GM19240 (cell line): ENCODE measurements at regions not wholly inside any gene's neighbourhood (a gene's known extent, or its start where the extent isn't known, plus 50 kb on each side); places are given as distances from the start of the nearest gene placed in this dataset.
"Not testable (repeated sequence)": the region's sequence is repeated elsewhere in the genome, so short reads cannot be mapped to it uniquely, and the experiment has no call there.

Source experiments
- DNase-seq: peaks from one replicate; pipeline ENCODE4 v3.0.0; 2011; ENCODE audit warnings: low spot score; ENCODE audit not compliant: insufficient read length

- DNase-seq: no peak
These were observed 168.5 kb downstream of the HSD17B3 start for GRCh38 chr9:96133321-96134021.

DNA sequence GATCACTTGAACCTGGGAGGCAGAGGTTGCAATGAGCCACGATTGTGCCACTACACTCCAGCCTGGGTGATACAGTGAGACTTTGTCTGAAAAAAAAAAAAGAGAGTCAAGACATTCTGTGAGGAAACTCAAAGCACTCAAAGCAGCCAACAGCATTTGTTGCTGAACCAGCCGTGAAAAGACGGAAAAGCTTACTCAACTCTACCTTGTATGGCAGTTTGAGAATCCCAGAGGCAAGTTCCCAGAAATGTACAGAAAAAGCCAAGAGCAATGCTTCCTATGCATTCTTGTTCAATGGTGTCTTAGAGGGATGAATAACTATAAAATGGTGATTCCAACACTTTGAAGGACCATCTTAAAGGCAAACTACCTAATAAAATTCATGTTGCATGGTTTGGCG, 170.2 kb downstream of the HSD17B3 start:
- no peak for DNase-seq

- no peak for DNase-seq
These were observed 171.0 kb downstream of the HSD17B3 start for GRCh38 chr9:96130970-96131369.

DNA sequence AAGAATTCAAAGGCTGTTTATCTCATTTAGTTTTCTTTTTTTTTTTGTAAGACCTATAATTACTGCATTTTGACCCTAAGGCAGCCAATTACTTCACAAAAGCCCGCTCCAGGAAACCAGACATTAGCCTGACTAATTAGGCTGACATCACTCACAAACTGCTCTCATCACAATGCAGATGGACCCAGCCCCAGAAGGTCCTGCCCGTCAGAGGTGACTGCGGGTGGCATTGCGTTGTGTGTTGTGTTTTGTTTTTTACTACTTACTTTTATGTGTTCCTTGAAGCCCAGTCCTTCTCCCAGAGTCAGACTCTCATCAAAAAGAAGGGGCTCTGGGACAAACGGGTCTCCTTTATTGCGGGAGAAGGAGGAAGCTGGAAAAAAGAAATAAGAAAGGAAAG, 172.2 kb downstream of the HSD17B3 start:
- DNase-seq: no peak

- DNase-seq: no peak
These were observed 173.1 kb downstream of the HSD17B3 start for GRCh38 chr9:96128880-96129279.

DNA sequence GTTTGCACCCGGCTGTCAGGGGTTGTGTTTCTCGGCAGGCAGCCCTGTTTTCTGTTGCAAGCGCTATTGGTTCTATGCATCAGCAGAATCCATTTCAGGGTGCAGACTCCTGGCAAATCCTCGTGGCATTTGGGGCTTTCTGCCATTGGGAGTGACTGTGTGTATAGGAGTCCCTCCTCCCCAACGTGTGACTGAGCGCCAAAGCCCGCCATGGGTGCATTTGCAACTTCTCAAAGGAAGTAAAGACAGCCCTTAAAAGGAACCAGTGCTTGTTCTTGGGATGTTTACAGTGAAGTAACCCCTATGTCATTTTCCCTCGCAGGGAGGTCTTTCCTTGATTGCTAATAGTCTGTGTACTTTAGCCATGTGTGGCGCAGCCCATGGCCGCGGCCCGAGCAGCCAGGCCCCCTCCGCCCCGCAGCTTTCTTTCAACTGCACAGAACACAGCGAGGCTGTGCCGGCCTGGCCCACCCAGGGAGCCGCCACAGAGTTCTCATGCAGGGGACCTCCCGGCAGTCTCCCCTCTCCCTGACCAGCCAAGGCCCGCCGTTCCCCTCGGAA, 175.6 kb downstream of the HSD17B3 start:
- no peak for DNase-seq

DNA sequence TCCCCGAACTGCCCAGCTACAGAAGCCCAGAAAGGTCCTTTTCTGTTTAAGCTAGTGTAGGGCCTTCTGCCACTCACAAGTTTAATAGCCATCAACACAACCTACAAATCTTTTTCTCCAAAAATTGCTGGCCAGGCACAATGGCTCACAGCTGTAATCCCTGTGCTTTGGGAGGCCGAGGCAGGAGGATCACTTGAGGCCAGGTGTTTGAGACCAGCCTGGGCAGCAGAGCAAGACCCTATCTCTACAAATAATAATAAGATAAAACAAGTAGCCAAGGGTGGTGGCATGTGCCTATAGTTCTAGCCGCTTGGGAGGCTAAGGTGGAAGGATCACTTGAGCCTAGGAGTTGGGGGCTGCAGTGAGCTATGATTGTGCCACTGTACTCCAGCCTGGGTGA, 176.4 kb downstream of the HSD17B3 start:
- DNase-seq: no peak

DNA sequence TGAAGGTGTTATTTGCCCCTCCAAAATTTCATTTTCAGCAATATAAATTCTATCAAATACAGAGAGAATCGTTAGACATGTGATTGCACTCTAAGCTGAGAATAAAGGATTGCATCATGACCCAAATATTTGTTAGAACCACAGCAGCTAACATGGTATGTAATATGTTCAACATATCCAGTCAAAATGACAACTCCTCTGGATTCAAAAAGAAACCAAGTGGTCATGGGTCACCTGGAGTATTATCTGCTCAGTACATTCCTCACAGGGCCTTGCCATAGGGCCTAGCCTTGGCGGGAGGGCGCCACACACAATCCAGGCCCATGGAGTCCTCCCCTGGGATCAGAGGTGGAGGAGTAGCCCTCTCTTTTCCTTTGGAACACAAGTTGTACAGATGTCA, 179.2 kb downstream of the HSD17B3 start:
- DNase-seq: no peak

DNA sequence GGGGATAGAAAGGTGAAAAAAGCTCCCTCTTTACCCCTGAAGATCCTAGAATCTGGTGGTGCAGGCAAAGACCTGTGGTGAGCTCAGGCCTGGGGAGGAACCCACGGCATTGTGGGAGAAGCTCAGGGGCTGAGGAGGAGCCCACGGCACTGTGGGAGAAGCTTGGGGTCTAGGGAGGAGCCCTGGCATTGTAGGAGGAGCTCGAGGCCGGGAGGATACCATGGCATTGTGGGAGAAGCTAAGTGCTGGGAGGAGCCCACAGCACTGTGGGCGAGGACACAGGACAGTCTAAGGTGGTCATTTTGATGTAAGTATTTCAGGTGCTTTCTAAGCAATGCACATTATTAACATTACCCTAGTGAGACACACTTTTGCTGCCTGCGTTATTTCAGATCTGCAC, 179.7 kb downstream of the HSD17B3 start:
- DNase-seq: no peak

DNA sequence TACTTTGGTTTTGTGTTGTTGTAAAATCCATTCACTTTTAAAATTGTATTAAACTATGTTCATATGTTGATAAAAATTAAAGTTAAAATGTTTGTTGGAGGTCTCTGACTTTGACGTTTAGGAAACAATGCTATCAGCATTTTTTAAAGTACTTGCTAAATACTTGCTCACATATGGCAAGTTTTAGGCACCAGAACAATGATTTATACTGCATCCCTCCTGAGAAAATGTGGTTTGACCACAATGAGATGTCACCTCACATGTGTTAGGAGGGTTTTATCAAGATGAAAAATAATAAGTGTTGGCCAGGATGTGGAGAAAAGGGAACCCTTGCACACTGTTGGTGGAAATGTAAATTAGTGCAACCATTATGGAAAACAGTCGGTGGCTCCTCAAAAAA, 180.8 kb downstream of the HSD17B3 start:
- no peak for DNase-seq

DNA sequence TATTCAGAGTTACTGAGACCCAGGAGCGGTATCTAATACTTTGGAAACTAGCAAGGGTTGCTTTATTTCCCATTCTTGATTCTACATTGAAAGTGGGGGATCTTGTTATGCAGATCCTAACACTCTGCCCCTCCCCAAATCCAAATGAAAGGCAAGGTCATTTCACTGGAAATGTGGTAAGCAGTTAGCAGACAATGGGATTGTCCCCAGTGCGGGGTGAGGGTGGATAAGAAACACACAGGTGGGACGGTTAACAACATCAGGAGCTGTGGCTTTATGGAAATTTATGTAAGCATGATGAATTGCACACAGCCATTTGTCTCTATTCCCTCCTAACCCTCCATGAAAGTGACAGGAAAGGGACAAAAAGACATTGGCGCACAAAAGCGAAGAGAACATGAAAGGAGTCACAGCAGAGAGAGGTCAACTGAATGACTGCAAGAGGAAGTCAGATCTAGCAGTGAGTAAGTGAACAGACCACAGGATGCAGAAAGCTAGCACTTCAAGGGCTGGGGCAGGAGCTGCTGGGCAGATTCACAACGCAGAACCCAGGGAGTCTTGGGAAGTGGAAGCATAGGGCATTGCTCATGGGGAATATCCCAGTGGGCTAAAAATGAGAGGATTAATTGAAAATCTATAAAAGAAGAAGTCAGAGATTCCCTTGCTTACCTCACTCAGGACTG, 184.4 kb downstream of the HSD17B3 start:
- no peak for DNase-seq

- DNase-seq: no peak
These were observed 185.5 kb downstream of the HSD17B3 start for GRCh38 chr9:96116275-96117064.

GRCh38 chr9:96115836-96116235, 186.1 kb downstream of the HSD17B3 start:
- DNase-seq: no peak

DNA sequence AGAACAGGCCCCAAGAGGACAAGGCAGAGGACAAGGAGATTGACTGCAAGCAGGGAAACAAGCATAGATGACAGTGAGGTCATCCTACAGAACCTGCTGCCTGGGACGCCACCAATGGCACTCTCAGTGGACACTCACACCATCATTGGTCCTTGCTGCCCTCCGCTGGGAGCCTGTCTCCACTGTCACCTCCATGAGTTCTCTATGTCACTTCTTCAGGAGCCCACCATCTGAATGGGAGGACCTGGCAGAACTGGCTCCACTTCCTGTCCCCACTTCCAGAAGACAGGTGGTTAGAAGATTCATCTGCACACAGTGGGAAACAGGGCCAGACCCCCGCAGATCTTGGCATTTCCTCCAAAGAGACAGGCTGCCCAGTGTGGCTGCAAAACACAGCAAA, 188.9 kb downstream of the HSD17B3 start:
- DNase-seq: no peak

GRCh38 chr9:96109680-96110351, 192.2 kb downstream of the HSD17B3 start:
- no peak for DNase-seq

DNA sequence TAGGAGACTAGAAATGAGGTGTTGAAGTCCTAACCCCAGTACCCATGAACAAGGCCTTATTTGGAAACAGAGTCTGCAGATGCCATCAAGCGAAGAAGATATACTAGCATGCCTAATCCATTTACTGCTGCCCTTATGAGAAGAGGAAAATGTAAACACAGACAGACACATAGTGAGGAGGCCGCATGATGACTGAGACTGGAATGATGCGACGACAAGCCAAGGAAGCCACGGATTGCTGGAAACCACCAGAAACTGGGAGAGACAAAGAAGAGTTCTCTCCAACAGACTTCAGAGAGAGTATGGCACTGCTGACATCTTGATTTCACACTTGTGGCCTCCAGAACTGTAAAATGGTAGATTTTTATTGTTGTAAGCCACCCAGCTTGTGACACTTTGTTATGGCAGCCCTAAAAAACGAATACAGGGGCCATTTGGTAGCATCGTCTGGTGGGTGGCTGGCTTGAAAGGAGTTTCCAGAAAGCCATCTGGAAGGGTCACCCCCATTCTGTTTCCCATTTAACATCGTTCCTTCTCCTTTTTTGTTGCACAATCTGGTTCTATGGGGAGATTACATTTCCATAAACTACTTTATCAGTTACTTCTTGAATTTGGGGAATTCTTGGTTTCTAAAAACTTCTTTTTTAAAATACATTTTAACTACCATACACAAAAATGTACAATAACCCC, 193.1 kb downstream of the HSD17B3 start:
- no peak for DNase-seq

- no peak for DNase-seq
These were observed 194.5 kb downstream of the HSD17B3 start for GRCh38 chr9:96107436-96107835.

GRCh38 chr9:96100385-96101300, 201.3 kb downstream of the HSD17B3 start:
- no peak for DNase-seq

DNA sequence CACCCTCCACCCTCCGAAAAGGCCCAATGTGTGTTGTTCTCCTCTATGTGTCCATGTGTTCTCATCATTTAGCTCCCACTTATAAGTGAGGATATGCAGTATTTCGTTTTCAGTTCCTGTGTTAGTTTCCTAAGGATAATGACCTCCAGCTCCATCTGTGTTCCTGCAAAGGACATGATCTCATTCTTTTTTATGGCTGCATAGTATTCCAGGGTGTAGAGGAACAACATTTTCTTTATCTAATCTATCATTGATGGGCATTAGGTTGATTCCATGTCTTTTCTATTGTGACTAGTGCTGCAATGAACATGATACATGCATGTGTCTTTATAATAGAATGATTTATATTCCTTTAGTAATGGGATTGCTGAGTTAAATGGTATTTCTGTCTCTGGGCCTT, 211.3 kb downstream of the HSD17B3 start:
- DNase-seq: not testable (repeated sequence)
